Calu3 (cell line): ENCODE measurements at regions not wholly inside any gene's neighbourhood (a gene's known extent, or its start where the extent isn't known, plus 50 kb on each side); places are given as distances from the start of the nearest gene placed in this dataset.

Experiments used
- BruUV-seq: library from RNA; stranded (reverse); fragments of 400-500 nt; replicated peaks from 2 replicates; lab custom pipeline; 2021; lab: Mats Ljungman, UMichigan
- CTCF ChIA-PET: fragments of 300-600 bp; sonication (Branson Sonifier 250); formaldehyde crosslinking; loops from one replicate; lab custom pipeline; 2022; ENCODE audit warnings: antibody characterized with exemption; lab: Charles Lee
- DNase-seq: peaks from one replicate; pipeline ENCODE4 v3.0.0; 2022
- H3K27ac Mint-ChIP-seq: one replicate; pipeline ENCODE4 v1.8.0; 2022; ENCODE audit warnings: mixed read lengths; ENCODE audit not compliant: unreplicated experiment
- H3K27me3 Mint-ChIP-seq: one replicate; pipeline ENCODE4 v1.8.0; 2022; ENCODE audit warnings: mixed read lengths; ENCODE audit not compliant: unreplicated experiment
- H3K36me3 Mint-ChIP-seq: one replicate; pipeline ENCODE4 v1.8.0; 2022; ENCODE audit warnings: mild to moderate bottlenecking, moderate library complexity, mixed read lengths; ENCODE audit not compliant: insufficient read depth, unreplicated experiment
- H3K4me1 Mint-ChIP-seq: one replicate; pipeline ENCODE4 v1.8.0; 2022; ENCODE audit warnings: mild to moderate bottlenecking, low read depth, mixed read lengths; ENCODE audit not compliant: unreplicated experiment
- H3K4me3 Mint-ChIP-seq: one replicate; pipeline ENCODE4 v1.8.0; 2022; ENCODE audit warnings: mild to moderate bottlenecking, low read depth, moderate library complexity, mixed read lengths; ENCODE audit not compliant: unreplicated experiment
- H3K9me3 Mint-ChIP-seq: one replicate; pipeline ENCODE4 v1.8.0; 2022; ENCODE audit warnings: low read depth, mixed read lengths; ENCODE audit not compliant: unreplicated experiment
- intact Hi-C: fragments of 100-400 bp; cut with micrococcal nuclease; formaldehyde crosslinking; loops from one replicate; pipeline ENCODE4 v1.10.0; 2022; ENCODE audit not compliant: unreplicated experiment
- TF ChIP-seq, protein P1 (sequence below): fragments of 200-600 bp; IDR thresholded peaks from one replicate; pipeline ENCODE4 v1.8.0; 2022; ENCODE audit warnings: antibody characterized with exemption; ENCODE audit not compliant: unreplicated experiment

- Mint-ChIP-seq H3K9me3 (peaks cover 6% of the 10 kb centered on the region), H3K27ac (no peak overlapping the region)
These were observed 64.2 kb downstream of the RPP21 start for GRCh38 chr6:30409184-30409583.

GRCh38 chr6:30411515-30412207, 66.7 kb downstream of the RPP21 start:
- Mint-ChIP-seq H3K9me3 (peaks cover 6% of the 10 kb centered on the region), H3K4me3 (no peak overlapping the region), H3K36me3 (no peaks in the 10 kb centered on the region), H3K27me3 (peaks cover 100% of the 10 kb centered on the region), H3K27ac (no peak overlapping the region), H3K4me1 (peaks cover 9% of the 10 kb centered on the region)
- intact Hi-C loops: no loop called here
- peak; percentile 70 for DNase-seq
- BruUV-seq: no TSS peak
- CTCF ChIA-PET: no interaction called here
- TF ChIP-seq, protein P1, sequence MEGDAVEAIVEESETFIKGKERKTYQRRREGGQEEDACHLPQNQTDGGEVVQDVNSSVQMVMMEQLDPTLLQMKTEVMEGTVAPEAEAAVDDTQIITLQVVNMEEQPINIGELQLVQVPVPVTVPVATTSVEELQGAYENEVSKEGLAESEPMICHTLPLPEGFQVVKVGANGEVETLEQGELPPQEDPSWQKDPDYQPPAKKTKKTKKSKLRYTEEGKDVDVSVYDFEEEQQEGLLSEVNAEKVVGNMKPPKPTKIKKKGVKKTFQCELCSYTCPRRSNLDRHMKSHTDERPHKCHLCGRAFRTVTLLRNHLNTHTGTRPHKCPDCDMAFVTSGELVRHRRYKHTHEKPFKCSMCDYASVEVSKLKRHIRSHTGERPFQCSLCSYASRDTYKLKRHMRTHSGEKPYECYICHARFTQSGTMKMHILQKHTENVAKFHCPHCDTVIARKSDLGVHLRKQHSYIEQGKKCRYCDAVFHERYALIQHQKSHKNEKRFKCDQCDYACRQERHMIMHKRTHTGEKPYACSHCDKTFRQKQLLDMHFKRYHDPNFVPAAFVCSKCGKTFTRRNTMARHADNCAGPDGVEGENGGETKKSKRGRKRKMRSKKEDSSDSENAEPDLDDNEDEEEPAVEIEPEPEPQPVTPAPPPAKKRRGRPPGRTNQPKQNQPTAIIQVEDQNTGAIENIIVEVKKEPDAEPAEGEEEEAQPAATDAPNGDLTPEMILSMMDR: peak; percentile 56

More at GRCh38 chr6:30409184-30409583, 64.2 kb downstream of the RPP21 start:
- CTCF ChIA-PET: no interaction called here
- H3K4me1 Mint-ChIP-seq: peaks cover 9% of the 10 kb centered on the region
- no TSS peak for BruUV-seq
- no peaks in the 10 kb centered on the region for H3K36me3 Mint-ChIP-seq
- intact Hi-C loops: no loop called here
- DNase-seq: no peak
- no peak overlapping the region for H3K4me3 Mint-ChIP-seq
- TF ChIP-seq, protein P1: no peak
- peaks cover 100% of the 10 kb centered on the region for H3K27me3 Mint-ChIP-seq

DNA sequence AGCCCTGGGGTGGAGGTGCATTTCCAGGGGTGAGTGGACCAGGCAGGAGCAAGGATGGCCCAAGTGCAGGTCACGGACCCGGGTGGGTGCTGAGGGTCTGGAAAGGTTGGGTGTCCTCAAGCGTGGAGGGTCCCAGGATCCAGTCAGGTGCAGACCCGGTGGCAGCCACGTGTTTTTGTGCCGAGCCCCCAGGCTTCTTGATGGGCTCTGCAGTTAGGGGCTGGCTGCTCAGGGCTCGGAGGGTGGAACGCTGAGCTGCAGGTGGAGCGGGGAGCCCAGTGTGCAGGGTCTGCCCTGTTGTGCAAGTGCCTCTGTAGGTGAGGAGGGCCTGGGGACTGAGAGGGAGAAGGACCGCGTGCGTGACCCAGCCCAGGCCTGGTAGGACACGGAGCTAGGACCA, 70.9 kb upstream of the HLA-E start:
- Mint-ChIP-seq H3K4me3 (no peak overlapping the region), H3K27ac (no peak overlapping the region), H3K9me3 (no peaks in the 10 kb centered on the region), H3K27me3 (peaks cover 90% of the 10 kb centered on the region), H3K36me3 (no peaks in the 10 kb centered on the region), H3K4me1 (no peaks in the 10 kb centered on the region)
- BruUV-seq: no TSS peak
- DNase-seq: no peak
- TF ChIP-seq, protein P1: no peak
- CTCF ChIA-PET: no interaction called here
- intact Hi-C loops: no loop called here

DNA sequence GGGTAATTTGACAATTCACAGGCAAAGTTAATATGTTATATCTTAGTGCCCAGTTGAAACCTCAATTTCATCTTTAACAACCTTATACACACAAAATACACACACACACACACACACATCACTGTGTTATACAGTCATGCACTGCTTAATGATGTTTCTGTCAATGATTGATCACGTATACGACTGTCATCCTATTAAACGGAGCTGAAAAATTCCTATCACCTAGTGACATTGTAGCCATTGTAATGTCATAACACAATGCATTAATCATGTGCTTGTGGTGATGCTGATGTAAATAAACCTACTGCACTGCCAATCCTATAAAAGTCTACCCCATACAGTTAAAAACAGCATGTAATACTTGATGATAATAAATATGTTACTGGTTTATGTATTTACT, 64.8 kb upstream of the HLA-E start:
- no peak overlapping the region for H3K27ac Mint-ChIP-seq
- CTCF ChIA-PET: interaction anchor here (1.0 kb wide), 1 partner anchor 18 kb away, joined by 3 read pairs; no protein-coding TSS in a partner anchor
- H3K27me3 Mint-ChIP-seq: peaks cover 90% of the 10 kb centered on the region

More for the DNA sequence above, 64.8 kb upstream of the HLA-E start:
- Mint-ChIP-seq H3K36me3 (no peaks in the 10 kb centered on the region), H3K4me3 (no peak overlapping the region), H3K9me3 (peaks cover 4% of the 10 kb centered on the region), H3K4me1 (no peaks in the 10 kb centered on the region)
- intact Hi-C loops: no loop called here
- DNase-seq: no peak
- no TSS peak for BruUV-seq
- TF ChIP-seq, protein P1: no peak
